HCT116 (cell line): ENCODE measurements at regions not wholly inside any gene's neighbourhood (a gene's known extent, or its start where the extent isn't known, plus 50 kb on each side); places are given as distances from the start of the nearest gene placed in this dataset.

Experiments
- ATAC-seq: fragments of 200-7000 bp; cut with Tn5 transposase; 2 replicates; pipeline ENCODE4 v1.9.1; 2020; ENCODE audit warnings: mild to moderate bottlenecking, moderate library complexity
- BruUV-seq: library from RNA; stranded (reverse); fragments of 400-500 nt; replicated peaks from 2 replicates; lab custom pipeline; 2021; lab: Mats Ljungman, UMichigan
- CTCF ChIA-PET: fragments of 300-600 bp; sonication (Branson Sonifier 250); formaldehyde crosslinking; loops from one replicate; lab custom pipeline; 2021; ENCODE audit warnings: antibody characterized with exemption; lab: Charles Lee
- POLR2A ChIA-PET: fragments of 300-600, 350-600 bp; sonication (Branson Sonifier 250); formaldehyde crosslinking; loops from one replicate; lab custom pipeline; 2021; ENCODE audit warnings: antibody characterized with exemption; lab: Charles Lee
- RAD21 ChIA-PET, 2 experiments: fragments of 300-600 bp; sonication (Branson Sonifier 250); formaldehyde crosslinking; loops; one replicate each; lab custom pipeline; 2023; ENCODE audit warnings: low total read pairs in 2 of 2; ENCODE audit not compliant: uncharacterized antibody in 2 of 2, unreplicated experiment in 2 of 2, low non-redundant PET in 1 of 2; lab: Charles Lee
- DNase-seq: peaks from one replicate; pipeline ENCODE4 v3.0.0-alpha.2; 2010; ENCODE audit warnings: low read depth, low spot score
- H2AFZ ChIP-seq: fragments of 200-600 bp; shearing (Covaris generic), sonication (generic); 2 replicates; pipeline ENCODE4 v1.6.1; 2017; ENCODE audit warnings: low read depth, mixed run types, mixed read lengths, antibody characterized with exemption, low read length; ENCODE audit not compliant: poor library complexity, severe bottlenecking
- H3K27ac ChIP-seq: 2 replicates; pipeline ENCODE4 v1.5.1; 2012; ENCODE audit warnings: low read depth, low read length
- H3K27me3 ChIP-seq: fragments of 200-600 bp; sonication (generic); 2 replicates; pipeline ENCODE4 v1.6.1; 2016; ENCODE audit warnings: mixed run types, low read length, mixed read lengths; ENCODE audit not compliant: insufficient read depth
- H3K36me3 ChIP-seq, 2 experiments: fragments of 200-500 bp in 1 of 2; fragments of 200-600 bp in 1 of 2; sonication (Bioruptor generic) in 1 of 2; sonication (generic) in 1 of 2; 2 replicates each; pipeline versions ENCODE4 v1.5.1 to v1.6.1; 2014 to 2016; ENCODE audit warnings: low read length in 2 of 2, inconsistent platforms in 1 of 2, mixed read lengths in 1 of 2, mixed run types in 1 of 2; ENCODE audit not compliant: insufficient read depth in 2 of 2, control insufficient read depth in 1 of 2
- H3K4me1 ChIP-seq, 2 experiments: fragments of 200-600 bp in 1 of 2; sonication (generic) in 1 of 2; 2 replicates each; pipeline versions ENCODE4 v1.5.1 to v1.6.1; 2012 to 2017; ENCODE audit warnings: low read length in 2 of 2, inconsistent platforms in 1 of 2, mild to moderate bottlenecking in 1 of 2, mixed read lengths in 1 of 2, mixed run types in 1 of 2, moderate library complexity in 1 of 2; ENCODE audit not compliant: insufficient read depth in 2 of 2, control insufficient read depth in 1 of 2
- H3K4me2 ChIP-seq: fragments of 200-600 bp; sonication (generic); 2 replicates; pipeline ENCODE4 v1.6.1; 2017; ENCODE audit warnings: mixed run types, low read length, mixed read lengths
- H3K4me3 ChIP-seq, 2 experiments: fragments of 200-600 bp in 1 of 2; sonication (generic) in 1 of 2; replicated peaks in 1 of 2; 2 replicates each; pipeline ENCODE4 v1.5.1; 2011 to 2016; ENCODE audit warnings: low read length in 2 of 2, control low read depth in 1 of 2, low read depth in 1 of 2, mild to moderate bottlenecking in 1 of 2, mixed read lengths in 1 of 2, mixed run types in 1 of 2
- H3K79me2 ChIP-seq: fragments of 200-600 bp; sonication (generic); 2 replicates; pipeline ENCODE4 v1.6.1; 2017; ENCODE audit warnings: mild to moderate bottlenecking, mixed run types, low read length, moderate library complexity, mixed read lengths; ENCODE audit not compliant: insufficient read depth
- H3K9ac ChIP-seq: fragments of 200-600 bp; sonication (generic); 2 replicates; pipeline ENCODE4 v1.6.1; 2016; ENCODE audit warnings: low read length, mixed read lengths
- H3K9me2 ChIP-seq: fragments of 200-600 bp; sonication (generic), shearing (Covaris generic); 2 replicates; pipeline ENCODE4 v1.6.1; 2017; ENCODE audit warnings: mixed run types, mild to moderate bottlenecking, moderate library complexity; ENCODE audit not compliant: insufficient read depth
- H3K9me3 ChIP-seq, 2 experiments: fragments of 200-500 bp in 1 of 2; fragments of 200-600 bp in 1 of 2; sonication (Bioruptor generic) in 1 of 2; sonication (generic) in 1 of 2; 2 replicates each; pipeline ENCODE4 v1.6.1; 2014 to 2017; ENCODE audit warnings: low read length in 2 of 2, mixed read lengths in 2 of 2, inconsistent platforms in 1 of 2, low read depth in 1 of 2, mild to moderate bottlenecking in 1 of 2, mixed run types in 1 of 2, moderate library complexity in 1 of 2; ENCODE audit not compliant: control insufficient read depth in 1 of 2, insufficient read depth in 1 of 2
- H4K20me1 ChIP-seq: fragments of 200-600 bp; sonication (generic), shearing (Covaris generic); 2 replicates; pipeline ENCODE4 v1.6.1; 2017; ENCODE audit warnings: mixed run types, mild to moderate bottlenecking, moderate library complexity; ENCODE audit not compliant: insufficient read depth
- ATF3 ChIP-seq: IDR thresholded peaks from 2 replicates; pipeline ENCODE4 v1.6.1; 2012
- CBX3 ChIP-seq: IDR thresholded peaks from 2 replicates; pipeline ENCODE4 v1.6.1; 2012; ENCODE audit warnings: low read depth
- EGR1 ChIP-seq: IDR thresholded peaks from 2 replicates; pipeline ENCODE4 v1.6.1; 2012; ENCODE audit warnings: low read depth
- ELF1 ChIP-seq: IDR thresholded peaks from 2 replicates; pipeline ENCODE4 v1.6.1; 2012; ENCODE audit warnings: low read depth, borderline replicate concordance
- EZH2 ChIP-seq: fragments of 200-600 bp; sonication (generic); IDR thresholded peaks from 2 replicates; pipeline ENCODE4 v1.6.1; 2017; ENCODE audit warnings: antibody characterized with exemption, mixed run types
- EZH2phosphoT487 ChIP-seq: fragments of 200-600 bp; IDR thresholded peaks from 2 replicates; pipeline ENCODE4 v1.6.1; 2018; ENCODE audit warnings: antibody characterized with exemption, borderline replicate concordance
- FOSL1 ChIP-seq: IDR thresholded peaks from 2 replicates; pipeline ENCODE4 v1.6.1; 2012; ENCODE audit warnings: low read depth
- MAX ChIP-seq: IDR thresholded peaks from 2 replicates; pipeline ENCODE4 v1.6.1; 2012
- POLR2A ChIP-seq: IDR thresholded peaks from 2 replicates; pipeline ENCODE4 v1.7.0; 2011; ENCODE audit warnings: borderline replicate concordance; ENCODE audit not compliant: insufficient read depth, insufficient read length; ENCODE audit errors: extremely low read depth
- REST ChIP-seq: IDR thresholded peaks from 2 replicates; pipeline ENCODE4 v1.6.1; 2012; ENCODE audit warnings: low read depth
- SIN3A ChIP-seq: IDR thresholded peaks from 2 replicates; pipeline ENCODE4 v1.6.1; 2012; ENCODE audit warnings: low read depth
- SP1 ChIP-seq: IDR thresholded peaks from 2 replicates; pipeline ENCODE4 v1.6.1; 2012; ENCODE audit warnings: low read depth
- SRF ChIP-seq: IDR thresholded peaks from 2 replicates; pipeline ENCODE4 v1.6.1; 2012; ENCODE audit warnings: low read depth
- YY1 ChIP-seq: IDR thresholded peaks from 2 replicates; pipeline ENCODE4 v1.6.1; 2011; ENCODE audit warnings: low read length, low read depth, moderate library complexity, mild to moderate bottlenecking; ENCODE audit not compliant: insufficient replicate concordance; ENCODE audit errors: extremely low read depth
- ZBTB33 ChIP-seq: IDR thresholded peaks from 2 replicates; pipeline ENCODE4 v1.6.1; 2011; ENCODE audit warnings: mild to moderate bottlenecking, low read length, moderate library complexity; ENCODE audit not compliant: insufficient replicate concordance; ENCODE audit errors: extremely low read depth
- ZFX ChIP-seq: fragments of 450-650 bp; IDR thresholded peaks from 2 replicates; pipeline ENCODE4 v1.6.1; 2017
- ZNF274 ChIP-seq: fragments of 200-500 bp; sonication (Bioruptor generic); IDR thresholded peaks from 2 replicates; pipeline ENCODE4 v1.6.1; 2014; ENCODE audit warnings: mild to moderate bottlenecking, low read depth, low read length, inconsistent platforms
- intact Hi-C: fragments of 100-400 bp; cut with micrococcal nuclease; formaldehyde crosslinking; loops from 2 replicates; pipeline ENCODE4 v1.10.0; 2022

GRCh38 chr12:127300075-127300474 is 966.9 kb upstream of the TMEM132C start:
- Histone ChIP-seq H3K9ac (no peak overlapping the region), H2AFZ (no peak overlapping the region), H3K27ac (no peak overlapping the region), H3K9me2 (no peaks in the 10 kb centered on the region), H3K4me2 (no peak overlapping the region), H3K9me3 (no peaks in the 10 kb centered on the region), H3K4me3 (no peak overlapping the region), H4K20me1 (no peaks in the 10 kb centered on the region), H3K27me3 (peaks cover 8% of the 10 kb centered on the region; the same call in 1 of the 2 replicates), H3K36me3 (no peaks in the 10 kb centered on the region), H3K79me2 (no peaks in the 10 kb centered on the region), H3K4me1 (no peaks in the 10 kb centered on the region)
- CTCF ChIA-PET, result no interaction called here
- RAD21 ChIA-PET, result no interaction called here
- POLR2A ChIA-PET, result no interaction called here
- TF ChIP-seq SRF (no peak), SIN3A (no peak), YY1 (no peak), EGR1 (no peak), EZH2 (no peak), MAX (no peak), POLR2A (no peak), ATF3 (no peak), CBX3 (no peak), FOSL1 (no peak)
- no peak for ATAC-seq
- BruUV-seq, result no TSS peak
- no peak for DNase-seq
- intact Hi-C loops, result no loop called here

- TF ChIP-seq CBX3, result no peak
- TF ChIP-seq EGR1, result no peak
- TF ChIP-seq YY1, result no peak
- TF ChIP-seq ZFX, result no peak
- TF ChIP-seq EZH2phosphoT487, result no peak
- TF ChIP-seq SRF, result no peak
- TF ChIP-seq ELF1, result no peak
- TF ChIP-seq SP1, result no peak
- no peak for TF ChIP-seq EZH2
- no peak for TF ChIP-seq ZBTB33
- TF ChIP-seq REST, result no peak
- TF ChIP-seq FOSL1, result no peak
- TF ChIP-seq ZNF274, result no peak
- TF ChIP-seq, all 23 proteins: peak for 0
- Histone ChIP-seq H4K20me1 (no peaks in the 10 kb centered on the region), H3K27me3 (peaks cover 8% of the 10 kb centered on the region; the same call in 1 of the 2 replicates), H3K9ac (no peak overlapping the region), H3K27ac (no peak overlapping the region), H3K36me3 (no peaks in the 10 kb centered on the region), H3K79me2 (no peaks in the 10 kb centered on the region), H3K9me2 (no peaks in the 10 kb centered on the region), H3K4me3 (no peak overlapping the region), H3K4me2 (no peak overlapping the region), H3K4me1 (no peaks in the 10 kb centered on the region), H3K9me3 (no peaks in the 10 kb centered on the region), H2AFZ (no peak overlapping the region)
- ChIA-PET POLR2A (no interaction called here), RAD21 (no interaction called here), CTCF (no interaction called here)
- intact Hi-C loops, result no loop called here
- ATAC-seq, result no peak
- no peak for DNase-seq
- no TSS peak for BruUV-seq
Observed at GRCh38 chr12:127300753-127301152, 966.2 kb upstream of the TMEM132C start.
